ENCODE measurements at regions not wholly inside any gene's neighbourhood (a gene's known extent, or its start where the extent isn't known, plus 50 kb on each side); places are given as distances from the start of the nearest gene placed in this dataset.

- TF ChIP-seq, protein P1, sequence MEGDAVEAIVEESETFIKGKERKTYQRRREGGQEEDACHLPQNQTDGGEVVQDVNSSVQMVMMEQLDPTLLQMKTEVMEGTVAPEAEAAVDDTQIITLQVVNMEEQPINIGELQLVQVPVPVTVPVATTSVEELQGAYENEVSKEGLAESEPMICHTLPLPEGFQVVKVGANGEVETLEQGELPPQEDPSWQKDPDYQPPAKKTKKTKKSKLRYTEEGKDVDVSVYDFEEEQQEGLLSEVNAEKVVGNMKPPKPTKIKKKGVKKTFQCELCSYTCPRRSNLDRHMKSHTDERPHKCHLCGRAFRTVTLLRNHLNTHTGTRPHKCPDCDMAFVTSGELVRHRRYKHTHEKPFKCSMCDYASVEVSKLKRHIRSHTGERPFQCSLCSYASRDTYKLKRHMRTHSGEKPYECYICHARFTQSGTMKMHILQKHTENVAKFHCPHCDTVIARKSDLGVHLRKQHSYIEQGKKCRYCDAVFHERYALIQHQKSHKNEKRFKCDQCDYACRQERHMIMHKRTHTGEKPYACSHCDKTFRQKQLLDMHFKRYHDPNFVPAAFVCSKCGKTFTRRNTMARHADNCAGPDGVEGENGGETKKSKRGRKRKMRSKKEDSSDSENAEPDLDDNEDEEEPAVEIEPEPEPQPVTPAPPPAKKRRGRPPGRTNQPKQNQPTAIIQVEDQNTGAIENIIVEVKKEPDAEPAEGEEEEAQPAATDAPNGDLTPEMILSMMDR (IDR thresholded peaks at IDR 0.05; ENCODE audit: insufficient read depth, low read depth, low read length): no peak
- Histone ChIP-seq H3K4me3 (ENCODE audit: low read depth, low read length) (no peak overlapping the region), H3K36me3 (ENCODE audit: control insufficient read depth, insufficient read depth, low read length) (no peaks in the 10 kb centered on the region), H3K27me3 (ENCODE audit: control insufficient read depth, insufficient read depth, low read length) (peaks cover 1% of the 10 kb centered on the region; the same call in 1 of the 2 replicates)
- no peak for DNase-seq (ENCODE audit: low read depth)
- ChIA-PET CTCF (interaction anchor here (1.2 kb wide), 1 partner anchor 9 kb away, joined by 4 read pairs; no protein-coding TSS in a partner anchor), POLR2A (no interaction called here)
Observed at GRCh38 chr16:49019831-49020230, 261.8 kb downstream of the CBLN1 start.

GRCh38 chr16:49019081-49019633, 262.5 kb downstream of the CBLN1 start:
- no peak for DNase-seq (ENCODE audit: low read depth)
- TF ChIP-seq, protein P1 (IDR thresholded peaks at IDR 0.05; ENCODE audit: insufficient read depth, low read depth, low read length): no peak
- Histone ChIP-seq H3K36me3 (ENCODE audit: control insufficient read depth, insufficient read depth, low read length) (no peaks in the 10 kb centered on the region), H3K4me3 (ENCODE audit: low read depth, low read length) (no peak overlapping the region), H3K27me3 (ENCODE audit: control insufficient read depth, insufficient read depth, low read length) (peaks cover 1% of the 10 kb centered on the region; the same call in 1 of the 2 replicates)
- CTCF ChIA-PET: no interaction called here
- POLR2A ChIA-PET: no interaction called here

DNA sequence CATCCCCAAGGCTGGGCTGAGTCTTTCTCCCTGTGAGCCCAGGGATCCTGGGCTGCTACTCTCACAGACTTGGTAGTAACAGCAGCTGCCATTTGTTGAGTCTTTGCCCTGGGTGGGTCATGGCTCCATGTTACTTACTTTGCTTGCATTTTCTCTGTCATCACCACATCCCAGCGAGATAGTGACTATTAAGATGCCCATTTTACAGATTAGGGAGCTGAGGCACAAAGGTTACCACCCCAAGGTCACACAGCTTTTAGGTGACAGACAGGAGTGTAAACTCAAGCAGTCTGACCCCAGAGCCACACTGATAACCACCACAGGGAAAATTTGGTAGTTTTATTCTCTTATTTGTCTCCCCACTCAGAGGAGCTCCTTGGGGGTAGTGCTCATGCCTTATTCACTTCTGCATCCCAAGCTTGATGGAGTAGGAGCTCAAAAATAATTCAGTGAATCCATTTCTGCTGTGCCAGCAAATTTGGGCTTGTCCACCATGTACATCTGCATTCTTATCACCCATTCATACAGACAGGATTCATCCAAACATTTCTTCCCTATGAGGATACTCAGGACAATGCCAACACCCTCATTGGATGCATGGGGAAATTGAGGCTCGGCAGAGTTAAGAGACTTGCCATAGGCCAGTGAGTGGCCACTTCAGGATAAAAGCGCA, 263.2 kb downstream of the CBLN1 start:
- CTCF ChIA-PET: no interaction called here
- no peak overlapping the region for H3K4me3 ChIP-seq (ENCODE audit: low read depth, low read length)
- H3K27me3 ChIP-seq (ENCODE audit: control insufficient read depth, insufficient read depth, low read length): no peaks in the 10 kb centered on the region; the same call in 1 of the 2 replicates
- TF ChIP-seq, protein P1 (IDR thresholded peaks at IDR 0.05; ENCODE audit: insufficient read depth, low read depth, low read length): no peak
- no peak for DNase-seq (ENCODE audit: low read depth)
- no peaks in the 10 kb centered on the region for H3K36me3 ChIP-seq (ENCODE audit: control insufficient read depth, insufficient read depth, low read length)
- POLR2A ChIA-PET: no interaction called here

DNA sequence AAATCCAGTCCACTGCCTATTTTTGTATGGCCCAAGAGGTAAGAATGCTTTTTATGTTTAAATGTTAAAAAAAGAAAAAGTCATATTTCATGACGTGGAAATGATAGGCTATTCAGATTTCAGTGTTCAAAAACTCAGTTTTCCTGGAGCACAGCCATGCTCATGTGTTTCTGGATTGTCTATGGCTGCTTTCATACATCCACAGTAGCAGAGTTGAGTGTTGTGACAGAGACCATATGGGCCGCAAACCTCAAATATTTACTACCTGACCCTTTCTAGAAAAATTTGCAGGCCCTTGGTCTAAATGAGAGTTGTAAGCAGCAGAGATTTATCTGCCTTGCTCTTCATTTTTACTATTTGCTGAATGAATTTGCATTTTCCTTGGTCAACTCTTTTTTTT, 264.1 kb downstream of the CBLN1 start:
- no peak overlapping the region for H3K4me3 ChIP-seq (ENCODE audit: low read depth, low read length)
- TF ChIP-seq, protein P1 (IDR thresholded peaks at IDR 0.05; ENCODE audit: insufficient read depth, low read depth, low read length): no peak
- peaks cover 1% of the 10 kb centered on the region for H3K27me3 ChIP-seq (ENCODE audit: control insufficient read depth, insufficient read depth, low read length)
- ChIA-PET POLR2A (no interaction called here), CTCF (no interaction called here)
- no peak for DNase-seq (ENCODE audit: low read depth)
- no peaks in the 10 kb centered on the region for H3K36me3 ChIP-seq (ENCODE audit: control insufficient read depth, insufficient read depth, low read length)

GRCh38 chr16:49016461-49016860, 265.2 kb downstream of the CBLN1 start:
- CTCF ChIA-PET: no interaction called here
- no peak overlapping the region for H3K4me3 ChIP-seq (ENCODE audit: low read depth, low read length)

More at GRCh38 chr16:49016461-49016860, 265.2 kb downstream of the CBLN1 start:
- H3K36me3 ChIP-seq (ENCODE audit: control insufficient read depth, insufficient read depth, low read length): no peaks in the 10 kb centered on the region
- POLR2A ChIA-PET: no interaction called here
- TF ChIP-seq, protein P1 (IDR thresholded peaks at IDR 0.05; ENCODE audit: insufficient read depth, low read depth, low read length): no peak
- DNase-seq (ENCODE audit: low read depth): no peak
- peaks cover 1% of the 10 kb centered on the region for H3K27me3 ChIP-seq (ENCODE audit: control insufficient read depth, insufficient read depth, low read length)

Data from BJ (cell line).